ENCODE measurements at regions not wholly inside any gene's neighbourhood (a gene's known extent, or its start where the extent isn't known, plus 50 kb on each side); places are given as distances from the start of the nearest gene placed in this dataset.
A peak's percentile ranks its signal among the peaks of the same experiment; 100 is the strongest.
"Not testable (repeated sequence)": the region's sequence is repeated elsewhere in the genome, so short reads cannot be mapped to it uniquely, and the experiment has no call there.

DNA sequence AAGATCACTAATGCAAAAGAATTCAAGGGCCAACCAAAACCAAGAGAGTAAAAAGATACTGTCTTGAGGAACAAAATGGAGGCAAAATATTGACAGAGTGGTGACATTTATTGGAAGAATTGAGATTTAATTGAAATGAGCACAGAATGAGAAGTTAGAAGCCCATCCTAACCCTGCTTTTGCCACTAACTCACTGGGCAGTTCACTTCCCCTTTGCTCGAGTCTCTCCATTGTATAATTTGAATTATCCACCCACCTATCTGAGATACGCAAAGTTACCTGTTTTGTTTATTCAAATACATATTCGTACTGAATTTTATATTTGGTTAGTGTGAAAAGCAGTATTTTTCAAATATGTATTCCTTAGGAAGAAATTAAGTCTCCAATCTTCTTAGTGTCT is 204.5 kb upstream of the PRDM1 start:
- DNase-seq (ENCODE audit: low spot score) = no peak

DNA sequence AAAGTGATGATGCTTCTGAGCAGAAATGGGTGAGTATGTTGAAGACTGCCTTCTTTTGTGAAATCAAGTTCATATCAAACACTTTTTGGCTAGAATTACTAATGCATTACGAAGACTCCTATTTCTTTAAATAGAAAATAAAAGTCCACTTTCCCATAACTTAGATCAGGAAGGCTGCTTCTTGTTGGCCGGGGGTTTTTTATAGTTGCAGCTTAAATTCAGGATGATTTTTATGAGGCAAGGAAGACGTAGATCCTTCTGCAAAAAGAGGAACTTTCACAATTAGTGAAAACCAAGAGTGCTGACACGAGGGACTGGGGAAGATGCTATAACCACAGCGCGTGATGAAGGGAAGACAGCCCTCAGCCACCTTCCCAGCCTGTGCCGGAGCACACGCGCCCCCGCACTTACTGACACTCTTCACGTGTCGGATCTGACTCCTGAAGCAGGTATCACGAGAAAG is 206.1 kb upstream of the PRDM1 start:
- DNase-seq (ENCODE audit: low spot score) = no peak

GRCh38 chr6:105879146-105879545 is 207.0 kb upstream of the PRDM1 start:
- DNase-seq (ENCODE audit: low spot score) = no peak

DNA sequence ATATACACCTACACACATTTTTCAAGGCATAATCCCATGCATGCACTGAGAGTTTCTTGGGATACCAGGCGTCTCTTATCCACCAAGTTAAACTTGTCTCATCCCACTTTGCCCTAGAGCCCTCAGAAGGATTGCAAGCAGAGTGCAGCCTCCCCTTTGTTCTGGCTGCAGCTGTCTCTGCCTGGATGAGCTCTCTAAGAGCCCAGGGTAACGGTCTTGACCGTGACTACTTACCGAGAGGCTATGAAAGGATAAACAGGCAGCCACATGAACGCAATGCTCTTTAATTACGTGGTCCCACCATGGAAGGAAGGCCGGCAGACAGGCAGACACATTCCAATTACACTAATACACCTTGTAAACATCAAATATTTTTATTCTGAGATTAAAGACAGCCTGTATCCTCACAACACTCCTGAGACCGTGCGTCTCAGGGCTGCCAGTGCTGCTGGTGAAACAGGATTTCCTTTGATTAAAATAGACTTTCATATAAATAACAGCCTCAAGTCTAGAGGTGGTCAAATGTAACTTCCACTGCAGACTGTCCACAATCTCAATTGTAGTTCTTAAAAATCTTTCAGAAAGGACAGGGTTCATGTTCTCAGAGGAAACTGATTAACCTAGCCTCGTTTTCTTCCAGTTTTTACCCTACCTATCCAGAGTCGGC is 210.0 kb upstream of the PRDM1 start:
- no peak for DNase-seq (ENCODE audit: low spot score)

GRCh38 chr6:105874835-105875626 is 211.1 kb upstream of the PRDM1 start:
- no peak for DNase-seq (ENCODE audit: low spot score)

DNA sequence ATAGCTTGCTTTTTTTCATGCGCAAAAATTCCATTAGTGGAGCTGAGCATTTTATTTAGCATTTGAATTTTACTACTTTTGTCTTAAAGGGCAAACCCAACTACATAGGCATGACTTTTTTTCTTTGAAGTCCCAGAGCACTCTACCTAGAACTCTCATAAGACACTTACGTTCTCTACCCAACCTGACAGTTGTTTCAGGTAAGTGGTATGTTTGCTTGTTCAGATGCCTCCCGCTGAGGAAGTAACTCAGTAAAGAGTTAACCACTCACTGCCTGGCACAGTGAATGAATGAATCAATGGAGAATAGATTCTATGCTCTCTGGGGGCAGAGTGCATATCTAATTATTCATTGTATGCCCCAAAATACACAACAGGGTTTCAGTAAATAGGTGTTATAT is 212.3 kb upstream of the PRDM1 start:
- DNase-seq (ENCODE audit: low spot score) = no peak

DNA sequence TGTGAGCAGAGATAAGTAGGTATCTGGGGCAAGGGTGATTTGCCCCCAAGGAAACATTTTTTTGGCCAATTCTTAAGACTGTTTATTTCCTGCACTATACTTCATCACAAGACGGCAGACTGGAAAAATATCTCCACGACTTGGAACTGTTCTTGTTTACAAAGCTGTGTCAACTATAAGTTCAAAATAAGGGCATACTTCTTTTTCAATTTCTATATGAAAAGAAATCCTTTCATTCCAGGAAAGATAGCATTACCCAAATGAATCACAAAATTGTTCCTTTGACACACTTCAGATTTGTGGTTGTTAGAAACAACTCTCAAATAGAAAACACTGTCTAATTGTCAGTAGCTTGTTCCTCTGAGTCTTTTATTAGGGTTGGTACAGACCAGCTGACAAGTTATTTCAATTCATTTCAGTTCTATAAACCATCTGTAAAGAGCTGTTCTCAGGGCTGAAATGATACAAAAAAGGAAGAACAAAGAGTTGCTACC is 212.9 kb upstream of the PRDM1 start:
- DNase-seq (ENCODE audit: low spot score) = no peak

DNA sequence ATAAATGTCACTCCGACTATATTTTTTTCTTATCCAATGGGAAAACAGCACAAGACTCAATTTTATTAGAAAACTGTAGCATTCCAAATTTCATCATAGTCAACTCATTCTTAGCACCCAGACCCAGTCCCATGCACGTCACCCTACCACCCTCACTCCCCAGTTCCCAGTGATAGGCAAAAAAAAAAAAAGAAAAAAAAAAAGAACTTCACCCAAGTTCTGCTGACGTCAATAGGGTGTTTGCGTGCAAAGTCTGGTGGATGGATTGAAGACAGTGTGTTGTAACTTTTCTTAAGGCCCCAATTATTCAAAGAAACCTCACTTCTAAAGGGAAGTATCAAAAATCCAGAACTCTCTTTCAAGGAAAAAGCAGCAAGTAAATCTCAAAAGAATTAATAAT is 213.9 kb upstream of the PRDM1 start:
- DNase-seq (ENCODE audit: low spot score) = no peak

GRCh38 chr6:105871542-105871941 is 214.6 kb upstream of the PRDM1 start:
- DNase-seq (ENCODE audit: low spot score) = no peak

- no peak for DNase-seq (ENCODE audit: low spot score)
Measured at GRCh38 chr6:105869835-105870440, 216.2 kb upstream of the PRDM1 start.

DNA sequence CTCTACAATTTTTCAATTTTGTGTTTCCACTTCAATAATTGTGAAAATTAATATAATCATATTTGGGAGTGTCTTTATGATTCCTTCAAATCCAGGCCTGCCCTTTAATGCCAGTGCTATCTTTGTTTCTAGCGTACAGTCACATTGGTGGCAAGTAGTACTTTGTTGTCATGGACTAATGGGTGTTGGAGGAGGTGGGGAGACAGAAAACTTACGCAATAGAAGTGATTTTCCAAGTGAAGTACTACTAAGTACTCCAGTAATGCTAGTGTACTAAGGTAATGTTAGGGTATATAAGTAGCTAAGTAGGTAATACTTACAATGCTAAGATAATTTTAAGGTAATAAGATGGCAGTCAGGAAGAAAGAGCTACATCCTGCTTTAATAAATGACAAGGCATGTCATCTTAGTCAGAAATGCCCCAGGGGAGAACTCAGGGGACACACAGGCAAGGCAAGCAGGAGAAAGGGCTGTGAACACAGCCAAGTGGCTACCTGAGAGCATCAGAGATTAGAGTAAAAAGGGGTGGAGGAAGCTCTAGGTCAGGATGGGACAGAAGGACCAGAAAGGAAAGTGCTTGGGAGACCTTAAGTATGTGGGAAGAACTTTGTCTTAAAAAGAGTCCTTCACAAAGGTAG is 217.2 kb upstream of the PRDM1 start:
- no peak for DNase-seq (ENCODE audit: low spot score)

- no peak for DNase-seq (ENCODE audit: low spot score)
Measured at GRCh38 chr6:105867821-105868220, 218.3 kb upstream of the PRDM1 start.

DNA sequence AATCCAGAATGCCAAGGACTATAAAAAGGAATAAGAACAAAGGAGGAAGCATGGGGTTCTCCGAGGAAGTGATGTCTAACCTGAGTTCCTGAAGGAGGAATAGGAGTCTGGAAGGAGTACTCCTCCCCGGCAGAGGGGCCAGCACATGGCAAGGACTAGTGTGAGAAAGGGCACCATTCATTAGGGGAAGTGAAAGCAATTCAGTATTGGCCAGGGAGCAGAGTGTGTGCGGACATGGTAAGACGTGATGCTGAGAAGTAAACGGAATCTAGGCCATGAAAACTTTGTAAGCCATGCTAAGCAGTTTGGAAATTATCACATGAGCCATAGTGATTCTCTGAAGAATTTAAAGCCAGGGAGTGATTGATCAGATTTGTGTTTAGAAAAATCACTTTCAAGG is 218.9 kb upstream of the PRDM1 start:
- no peak for DNase-seq (ENCODE audit: low spot score)

GRCh38 chr6:105862936-105863607 is 223.1 kb upstream of the PRDM1 start:
- DNase-seq (ENCODE audit: low spot score) = no peak

GRCh38 chr6:105860927-105861326 is 225.2 kb upstream of the PRDM1 start:
- not testable (repeated sequence) for DNase-seq (ENCODE audit: low spot score)

DNA sequence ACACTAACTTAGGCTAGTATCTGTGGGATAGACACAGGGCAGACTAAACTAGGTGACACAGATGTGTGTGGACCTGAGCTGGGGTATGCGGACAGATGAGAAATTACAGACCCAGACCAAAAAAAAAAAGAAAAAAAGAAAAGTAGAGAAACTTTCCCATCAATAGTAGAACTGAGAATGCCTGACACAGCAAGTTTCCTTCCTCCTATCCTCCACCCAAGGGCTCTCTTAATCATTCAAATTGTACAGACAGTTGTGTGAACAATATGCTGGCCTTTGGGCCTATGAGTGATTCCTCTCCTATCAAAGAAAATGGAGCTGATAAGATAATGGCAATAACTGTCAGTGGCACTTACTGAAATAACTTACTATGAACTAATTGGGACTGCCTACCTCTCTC is 226.7 kb upstream of the PRDM1 start:
- no peak for DNase-seq (ENCODE audit: low spot score)

GRCh38 chr6:105858639-105859038 is 227.5 kb upstream of the PRDM1 start:
- not testable (repeated sequence) for DNase-seq (ENCODE audit: low spot score)

GRCh38 chr6:105855433-105855832 is 230.7 kb upstream of the PRDM1 start:
- no peak for DNase-seq (ENCODE audit: low spot score)

DNA sequence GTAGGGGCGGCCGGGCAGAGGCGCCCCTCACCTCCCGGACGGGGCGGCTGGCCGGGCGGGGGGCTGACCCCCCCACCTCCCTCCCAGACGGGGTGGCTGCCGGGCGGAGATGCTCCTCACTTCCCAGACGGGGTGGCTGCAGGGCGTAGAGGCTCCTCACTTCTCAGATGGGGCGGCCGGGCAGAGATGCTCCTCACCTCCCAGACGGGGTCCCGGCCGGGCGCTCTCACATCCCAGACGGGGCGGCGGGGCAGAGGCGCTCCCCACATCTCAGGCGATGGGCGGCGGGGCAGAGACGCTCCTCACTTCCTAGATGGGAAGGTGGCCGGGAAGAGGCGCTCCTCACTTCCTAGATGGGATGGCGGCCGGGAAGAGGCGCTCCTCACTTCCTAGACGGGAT is 232.2 kb upstream of the PRDM1 start:
- DNase-seq (ENCODE audit: low spot score) = not testable (repeated sequence)

DNA sequence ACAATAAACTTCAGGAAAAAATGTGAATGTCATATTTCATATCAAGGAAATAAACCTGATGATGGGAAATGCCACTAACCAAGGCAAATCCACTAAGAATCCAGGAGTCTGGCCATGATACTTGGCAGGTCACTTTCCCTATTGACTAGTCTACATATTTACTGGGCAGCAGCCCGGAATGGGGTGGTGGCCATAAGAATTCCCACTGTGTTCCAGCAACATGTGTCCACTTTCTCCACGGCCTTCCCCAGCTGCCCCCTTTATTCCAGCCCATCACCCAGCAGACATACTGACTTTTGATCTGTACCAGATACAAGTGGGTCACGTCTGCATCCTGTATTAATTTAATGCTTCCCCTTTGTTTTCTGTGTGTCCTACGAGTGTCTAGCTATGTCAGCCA is 234.5 kb upstream of the PRDM1 start:
- DNase-seq (ENCODE audit: low spot score) = peak; percentile 16

- peak; percentile 78 for DNase-seq (ENCODE audit: low spot score)
Measured at GRCh38 chr6:105851113-105851580, 235.0 kb upstream of the PRDM1 start.
